ENCODE measurements at regions not wholly inside any gene's neighbourhood (a gene's known extent, or its start where the extent isn't known, plus 50 kb on each side); places are given as distances from the start of the nearest gene placed in this dataset.

DNA sequence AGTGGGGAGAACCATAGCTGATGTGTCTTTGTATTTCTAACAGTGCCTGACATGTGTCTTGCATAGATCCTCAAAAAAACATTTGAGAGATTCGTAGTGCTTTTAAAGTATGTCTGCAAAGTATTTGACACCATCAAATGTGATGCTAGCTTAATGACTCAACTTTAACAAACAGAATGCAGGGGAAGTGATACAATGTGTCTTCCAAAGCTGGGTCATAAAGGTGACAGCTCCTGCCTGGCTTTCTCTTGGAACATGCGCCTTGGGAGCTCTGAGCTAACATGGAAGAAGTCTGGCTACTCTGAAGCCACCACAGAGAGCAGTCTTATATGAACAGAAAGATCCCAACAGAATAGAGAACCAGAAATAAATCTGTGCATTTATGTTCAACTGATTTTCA lies 78.2 kb downstream of the C1D start:
- TF ChIP-seq, protein P1, sequence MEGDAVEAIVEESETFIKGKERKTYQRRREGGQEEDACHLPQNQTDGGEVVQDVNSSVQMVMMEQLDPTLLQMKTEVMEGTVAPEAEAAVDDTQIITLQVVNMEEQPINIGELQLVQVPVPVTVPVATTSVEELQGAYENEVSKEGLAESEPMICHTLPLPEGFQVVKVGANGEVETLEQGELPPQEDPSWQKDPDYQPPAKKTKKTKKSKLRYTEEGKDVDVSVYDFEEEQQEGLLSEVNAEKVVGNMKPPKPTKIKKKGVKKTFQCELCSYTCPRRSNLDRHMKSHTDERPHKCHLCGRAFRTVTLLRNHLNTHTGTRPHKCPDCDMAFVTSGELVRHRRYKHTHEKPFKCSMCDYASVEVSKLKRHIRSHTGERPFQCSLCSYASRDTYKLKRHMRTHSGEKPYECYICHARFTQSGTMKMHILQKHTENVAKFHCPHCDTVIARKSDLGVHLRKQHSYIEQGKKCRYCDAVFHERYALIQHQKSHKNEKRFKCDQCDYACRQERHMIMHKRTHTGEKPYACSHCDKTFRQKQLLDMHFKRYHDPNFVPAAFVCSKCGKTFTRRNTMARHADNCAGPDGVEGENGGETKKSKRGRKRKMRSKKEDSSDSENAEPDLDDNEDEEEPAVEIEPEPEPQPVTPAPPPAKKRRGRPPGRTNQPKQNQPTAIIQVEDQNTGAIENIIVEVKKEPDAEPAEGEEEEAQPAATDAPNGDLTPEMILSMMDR (optimal IDR thresholded peaks at IDR 0.05 in 1 of 3, IDR thresholded peaks at IDR 0.05 in 1 of 3, conservative IDR thresholded peaks at IDR 0.05 in 1 of 3; ENCODE audit: extremely low read depth in 1 of 3, insufficient read depth in 2 of 3, low read length in 3 of 3) = no peak
- no peak for TF ChIP-seq EZH2 (IDR thresholded peaks at IDR 0.05; ENCODE audit: low read length)
